NCI-H345 treated with DMSO at 0.1 percent for 48 hours (cell line): ENCODE measurements at regions not wholly inside any gene's neighbourhood (a gene's known extent, or its start where the extent isn't known, plus 50 kb on each side); places are given as distances from the start of the nearest gene placed in this dataset.
"Not testable (repeated sequence)": the region's sequence is repeated elsewhere in the genome, so short reads cannot be mapped to it uniquely, and the experiment has no call there.

ENCODE experiments used
- DNase-seq: peaks from one replicate; lab custom pipeline; 2025; ENCODE audit not compliant: unreplicated experiment; lab: John Stamatoyannopoulos, UW

DNA sequence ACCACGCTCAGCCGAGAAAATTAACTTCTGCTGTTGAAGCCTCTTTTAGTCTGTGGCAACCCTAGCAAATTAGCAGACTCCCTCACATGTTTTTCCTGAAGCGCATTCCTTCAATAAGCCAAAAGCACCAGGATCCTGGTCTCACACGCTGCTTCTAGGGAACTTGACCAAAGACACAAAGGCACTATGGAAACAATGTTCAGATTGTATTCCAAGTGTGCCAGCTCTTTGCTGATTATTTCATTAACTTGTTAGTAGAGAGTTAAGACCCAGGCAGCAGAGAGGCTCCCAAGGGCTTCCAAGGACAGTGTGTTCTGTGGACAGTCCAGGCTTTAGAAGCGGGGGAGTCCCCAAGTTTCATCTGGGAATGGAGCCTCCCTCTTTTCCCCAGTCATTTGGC lies 94.4 kb upstream of the BASP1 start:
- no peak for DNase-seq

DNA sequence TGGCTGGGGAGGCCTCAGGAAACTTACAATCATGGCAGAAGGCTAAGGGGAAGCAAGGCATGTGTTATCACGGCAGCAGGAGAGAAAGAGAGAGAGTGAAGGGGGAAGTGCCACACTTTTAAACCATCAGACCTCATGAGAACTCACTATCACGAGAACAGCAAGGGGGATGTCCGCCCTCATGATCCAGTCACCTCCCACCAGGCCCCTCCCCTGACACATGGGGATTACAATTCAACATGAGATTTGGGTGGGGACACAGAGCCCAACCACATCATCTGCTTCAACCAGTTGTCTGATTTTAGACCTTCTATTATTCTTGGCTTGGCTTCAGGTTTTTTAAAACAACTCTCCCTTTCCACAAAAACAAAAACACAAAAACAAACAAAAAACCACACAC lies 93.7 kb upstream of the BASP1 start:
- not testable (repeated sequence) for DNase-seq

DNA sequence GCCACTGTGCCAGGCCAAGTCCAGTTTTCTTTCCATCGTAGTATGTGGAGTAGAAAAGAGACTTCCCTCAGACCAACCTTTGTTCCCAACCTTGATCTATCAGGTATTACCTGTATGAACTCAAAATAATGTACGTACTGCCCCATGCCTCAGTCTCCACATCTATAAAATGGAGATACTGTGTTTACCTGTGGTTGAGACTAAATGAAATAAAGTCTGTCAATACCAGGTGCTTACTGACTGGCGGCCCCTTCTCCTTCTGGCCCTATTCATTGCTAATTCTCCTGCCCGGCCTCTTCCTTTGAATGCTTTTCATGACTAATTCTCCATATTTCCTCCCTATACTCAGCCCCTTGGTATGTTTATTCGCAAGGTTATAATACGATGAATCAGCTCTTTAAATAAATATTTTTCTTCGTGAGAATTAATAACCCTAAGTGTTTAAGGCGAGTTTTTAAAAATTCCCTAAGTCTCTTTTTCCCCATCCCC lies 89.6 kb upstream of the BASP1 start:
- DNase-seq: no peak

DNA sequence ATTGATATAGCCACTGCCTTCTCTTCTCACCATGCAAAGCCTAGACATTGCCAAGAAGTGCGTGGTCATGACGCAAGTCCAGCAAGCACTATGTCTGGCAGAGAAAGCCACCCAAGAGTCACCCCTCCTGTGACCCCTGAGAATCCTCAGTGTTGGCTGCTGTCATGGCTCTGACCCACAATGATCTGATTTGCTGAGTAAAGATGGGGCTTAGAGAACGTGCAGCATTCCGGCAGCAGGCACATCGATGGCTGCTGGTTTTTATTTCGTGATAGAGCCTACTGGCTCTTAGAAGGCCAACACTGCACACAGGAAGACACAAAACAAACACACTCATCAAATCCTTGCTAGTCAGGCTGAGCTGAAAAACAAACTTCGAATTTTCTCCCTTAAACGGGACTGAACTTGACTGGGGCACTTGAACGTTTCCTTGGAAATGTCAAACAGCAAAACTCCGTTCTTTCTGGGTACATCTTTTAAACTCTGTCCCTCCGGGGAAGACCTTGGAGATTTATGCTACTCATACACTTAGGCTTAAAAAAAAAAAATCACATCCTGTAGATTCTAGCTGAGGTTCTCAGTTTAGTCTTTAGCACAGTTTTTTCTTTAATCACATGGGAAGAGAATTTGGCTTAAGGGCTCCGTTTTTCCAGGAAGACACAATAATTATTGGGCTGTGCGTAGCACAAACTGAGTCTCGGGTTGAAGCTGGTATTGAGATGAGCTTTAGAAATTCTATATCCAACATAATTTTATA lies 88.2 kb upstream of the BASP1 start:
- DNase-seq: no peak

DNA sequence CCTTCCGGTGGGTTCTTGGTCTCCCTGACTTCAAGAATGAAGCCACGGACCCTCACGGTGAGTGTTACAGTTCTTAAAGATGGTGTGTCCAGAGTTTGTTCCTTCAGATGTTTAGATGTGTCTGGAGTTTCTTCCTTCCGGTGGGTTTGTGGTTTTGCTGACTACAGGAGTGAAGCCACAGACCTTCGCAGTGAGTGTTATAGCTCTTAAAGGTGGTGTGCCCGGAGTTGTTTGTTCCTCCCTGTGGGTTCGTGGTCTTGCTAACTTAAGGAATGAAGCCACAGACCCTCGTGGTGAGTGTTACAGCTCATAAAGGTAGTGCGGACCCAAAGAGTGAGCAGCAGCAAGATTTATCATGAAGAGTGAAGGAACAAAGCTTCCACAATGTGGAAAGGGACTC lies 87.1 kb upstream of the BASP1 start:
- not testable (repeated sequence) for DNase-seq

DNA sequence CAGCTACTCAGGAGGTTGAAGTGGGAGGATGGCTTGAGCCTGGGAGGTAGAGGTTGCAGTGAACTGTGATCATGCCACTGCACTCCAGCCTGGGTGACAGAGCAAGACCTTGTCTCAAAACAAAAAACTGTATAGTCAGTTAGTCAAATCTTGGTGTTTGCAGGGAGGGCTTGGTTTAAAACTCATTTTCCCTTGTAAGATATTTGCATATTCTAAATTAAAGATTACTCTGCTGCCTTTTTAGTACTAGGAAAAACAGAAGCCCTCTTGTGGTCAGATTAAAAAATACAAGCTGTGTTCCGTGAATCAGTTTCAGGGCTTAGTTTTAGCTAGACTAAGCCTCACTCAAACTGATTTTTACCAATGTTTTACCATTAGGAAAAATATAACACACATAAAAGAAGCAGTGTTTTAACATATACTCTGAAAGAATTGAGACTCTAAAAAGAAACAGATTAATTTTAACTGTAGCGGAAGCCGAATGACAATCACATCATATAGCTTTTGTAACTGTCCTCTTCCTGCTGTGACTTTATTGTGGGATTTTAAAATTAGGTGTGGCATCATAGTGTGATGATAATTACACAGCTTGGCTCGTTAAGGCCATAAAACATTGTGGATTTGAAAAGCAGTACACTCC lies 84.9 kb upstream of the BASP1 start:
- no peak for DNase-seq

DNA sequence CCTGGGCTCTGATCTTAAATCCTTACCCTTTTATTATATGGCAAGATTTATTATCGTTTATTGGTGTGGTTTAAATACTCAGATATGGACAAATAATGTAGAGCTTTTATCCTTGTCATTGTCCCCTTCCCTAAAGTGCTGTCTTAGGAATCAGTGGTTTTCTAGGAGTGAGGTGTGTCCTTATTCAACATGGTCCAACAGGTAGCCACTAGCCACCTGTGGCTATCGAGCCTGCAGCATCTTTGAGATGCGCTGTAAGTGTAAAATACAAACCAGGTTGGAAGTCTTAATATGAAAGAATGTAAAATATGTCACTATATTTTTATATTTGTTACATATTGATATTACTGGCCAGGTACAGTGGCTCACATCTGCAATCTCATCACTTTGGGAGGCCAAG lies 82.4 kb upstream of the BASP1 start:
- no peak for DNase-seq

DNA sequence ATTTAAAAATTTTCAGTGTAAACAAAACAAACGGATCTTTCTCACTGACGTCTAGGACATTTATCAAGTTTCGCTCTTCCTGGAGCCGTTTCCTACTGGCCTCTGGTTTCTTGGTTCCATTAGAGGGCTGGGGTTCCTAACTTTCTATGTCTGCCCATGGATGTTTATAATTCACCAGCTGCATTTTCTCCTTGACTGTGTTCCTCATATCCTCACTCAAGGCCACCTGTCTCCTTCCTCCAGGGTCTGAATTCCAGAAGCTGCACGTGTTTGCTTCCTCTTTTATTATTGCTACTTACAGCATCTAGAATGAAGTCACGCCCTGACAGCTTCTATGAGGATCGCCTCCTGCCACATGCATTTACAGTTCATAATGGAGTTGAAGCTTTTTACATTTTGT lies 74.1 kb upstream of the BASP1 start:
- no peak for DNase-seq

DNA sequence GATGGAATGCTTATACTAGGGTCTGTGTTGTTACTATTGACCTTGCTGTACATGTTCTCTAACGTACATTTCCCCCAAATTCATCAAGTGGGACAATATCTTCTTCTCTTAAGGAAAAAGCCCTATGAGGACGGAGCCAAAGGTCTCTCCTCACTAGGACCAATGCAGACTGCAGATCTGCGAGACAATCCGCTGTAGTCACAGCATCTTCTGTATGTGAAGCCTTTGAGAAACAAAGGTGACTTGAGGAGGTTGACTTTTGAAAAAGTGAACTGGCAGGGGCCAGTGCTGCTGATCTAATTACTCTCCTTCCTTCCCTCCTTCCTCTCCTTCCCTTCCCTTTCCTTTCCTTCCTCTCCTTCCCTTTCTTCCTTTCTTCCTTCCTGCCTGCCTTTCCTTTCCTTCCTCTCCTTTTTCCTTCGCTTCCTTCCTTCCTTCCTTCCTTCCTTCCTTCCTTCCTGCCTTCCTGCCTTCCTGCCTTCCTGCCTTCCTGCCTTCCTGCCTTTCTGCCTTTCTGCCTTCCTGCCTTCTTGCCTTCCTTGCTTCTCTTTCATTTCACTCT lies 71.1 kb upstream of the BASP1 start:
- no peak for DNase-seq

DNA sequence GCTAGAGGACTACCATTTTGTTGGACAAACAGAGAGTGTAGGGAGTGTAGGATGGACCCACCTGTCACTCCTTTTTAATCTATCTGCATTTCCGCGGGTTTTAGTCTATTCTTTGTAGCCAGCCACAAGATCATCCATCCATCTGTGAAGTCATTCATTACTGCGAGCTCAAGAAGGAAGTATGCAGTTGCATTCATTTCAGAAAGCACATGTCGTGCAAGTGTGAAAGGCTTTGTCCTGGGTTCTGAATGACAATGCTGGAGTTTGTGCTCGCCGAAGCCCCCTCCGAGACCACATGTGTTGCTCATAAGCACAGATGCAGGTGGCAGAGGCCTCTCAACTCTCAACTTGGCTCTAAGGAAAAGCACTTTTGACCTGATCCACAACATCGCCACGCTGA lies 70.3 kb upstream of the BASP1 start:
- DNase-seq: no peak

DNA sequence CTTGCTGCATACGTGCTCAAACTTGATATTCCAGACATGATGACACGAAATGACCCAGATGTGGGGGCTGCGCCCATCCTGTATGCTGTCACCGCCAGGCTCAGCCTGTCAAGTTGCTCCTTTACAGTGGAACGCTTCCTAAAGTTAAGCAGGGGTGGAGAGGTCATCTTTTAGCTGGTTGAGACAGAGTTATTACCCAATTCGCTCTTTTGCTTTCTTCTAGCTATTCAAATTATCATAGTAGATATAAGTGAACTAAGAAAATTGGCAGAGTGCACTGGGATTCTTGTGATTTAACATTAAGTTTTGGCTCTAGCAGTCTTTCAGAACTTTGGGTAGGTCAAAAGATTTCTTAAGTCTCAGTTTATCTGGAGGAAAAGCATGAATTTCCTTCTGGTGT lies 69.8 kb upstream of the BASP1 start:
- no peak for DNase-seq

DNA sequence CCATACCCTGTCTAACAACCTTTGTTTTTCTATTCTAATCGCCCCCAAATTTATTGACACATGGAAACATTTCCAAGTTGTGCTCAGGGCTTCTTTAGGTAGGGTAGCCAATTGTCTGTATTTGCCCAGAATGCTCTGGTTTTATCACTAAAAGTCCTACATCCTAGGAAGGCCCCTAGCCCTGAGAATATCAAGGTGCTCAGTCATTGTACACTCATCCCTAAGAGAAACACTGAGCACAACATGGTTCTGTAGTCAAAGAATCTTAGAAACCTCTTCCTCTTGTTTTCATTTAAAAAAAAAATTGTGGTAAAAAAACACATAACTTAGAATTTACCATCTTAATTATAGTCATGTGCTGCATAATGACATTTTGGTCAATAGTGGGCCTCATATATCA lies 69.0 kb upstream of the BASP1 start:
- DNase-seq: no peak

DNA sequence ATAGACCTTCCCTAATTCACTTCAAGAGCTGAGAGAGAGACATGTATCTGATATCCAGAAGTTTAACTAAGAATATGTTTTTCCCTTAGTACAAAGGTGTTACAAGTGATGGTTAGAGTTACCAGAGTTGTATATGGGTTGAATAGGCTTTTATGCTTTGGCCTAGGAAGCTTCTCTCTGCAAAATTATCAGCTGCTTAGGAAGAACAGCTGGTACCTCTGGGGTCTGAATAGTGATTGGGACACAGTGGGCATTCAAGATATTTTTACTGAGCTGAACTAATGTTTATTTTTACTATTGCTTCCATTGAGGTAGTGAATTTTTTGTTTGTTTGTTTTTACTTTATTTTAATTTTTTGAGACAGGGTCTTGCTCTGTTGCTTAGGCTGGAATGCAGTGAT lies 67.6 kb upstream of the BASP1 start:
- DNase-seq: no peak

DNA sequence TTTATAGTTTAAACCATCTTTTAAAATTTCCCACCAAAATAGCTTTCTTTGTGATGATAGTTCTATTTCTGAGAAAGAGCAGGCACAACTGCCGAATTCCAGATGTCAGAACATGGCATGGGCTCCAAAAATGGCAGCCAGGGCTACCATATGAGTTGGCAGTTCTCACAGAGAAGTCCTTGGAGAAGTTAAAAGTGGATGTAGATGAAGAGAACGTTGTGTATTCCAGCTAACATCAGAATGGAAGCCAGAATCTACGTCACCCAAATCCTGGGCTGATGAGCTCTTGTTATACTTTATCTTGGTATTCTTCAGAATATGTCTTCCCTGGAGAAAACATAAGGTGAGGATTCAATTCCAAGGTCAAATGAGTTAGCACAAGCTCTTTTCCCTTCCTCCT lies 66.9 kb upstream of the BASP1 start:
- no peak for DNase-seq

DNA sequence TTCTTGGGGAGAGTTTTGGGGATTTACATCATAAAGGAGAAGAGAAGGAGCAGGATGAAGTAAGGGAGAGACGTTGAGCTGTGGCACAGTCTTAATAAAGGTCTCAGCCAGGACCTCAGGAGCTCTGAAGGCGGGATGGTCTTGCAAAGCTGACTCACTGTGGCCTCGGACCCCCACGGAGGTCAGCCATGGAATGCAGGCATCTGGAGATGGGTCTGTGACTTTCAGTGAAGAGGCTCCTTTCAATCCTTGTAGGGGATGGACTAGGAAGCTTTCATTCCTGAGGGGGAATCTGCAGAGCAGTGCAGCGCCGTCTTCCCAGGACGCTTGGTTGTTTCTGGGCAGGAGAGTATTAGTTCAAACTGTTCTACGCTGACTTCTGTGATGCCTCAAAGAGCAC lies 65.7 kb upstream of the BASP1 start:
- no peak for DNase-seq

DNA sequence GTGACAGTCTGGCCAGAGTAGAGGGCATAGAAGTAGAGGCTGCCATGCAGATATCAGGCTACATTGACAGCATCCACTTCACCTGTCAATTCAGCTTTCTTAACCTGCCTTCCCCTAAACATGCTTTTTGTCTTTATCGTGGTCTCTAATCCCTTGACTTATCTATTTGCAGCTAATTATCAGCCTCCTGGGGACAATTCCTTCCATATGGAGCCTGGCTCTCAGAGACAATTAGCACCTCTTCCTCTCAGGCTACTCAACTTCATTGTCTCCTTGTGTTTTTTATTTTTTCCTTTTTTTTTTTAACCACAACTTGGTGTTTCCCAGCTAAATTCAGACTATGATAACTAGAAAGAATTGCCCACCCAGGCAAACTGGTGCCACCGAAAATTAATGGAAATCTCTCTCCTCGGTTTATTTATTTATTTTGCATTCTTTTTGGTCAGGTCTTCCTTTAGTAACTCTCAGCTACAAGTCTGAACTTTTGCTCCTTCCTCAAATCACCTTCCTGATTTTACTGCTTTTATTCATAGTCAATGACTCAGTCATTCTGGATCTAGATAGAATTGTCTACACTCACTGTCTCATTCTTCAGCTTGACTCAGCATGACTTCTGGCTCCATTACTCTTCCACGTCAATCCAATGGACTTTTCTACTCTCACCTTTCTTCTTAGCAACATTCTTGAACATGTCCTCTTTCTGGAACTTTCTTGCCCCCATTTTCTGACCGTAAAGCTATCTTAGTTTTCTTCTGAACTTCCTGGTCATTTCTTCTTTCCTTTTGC lies 63.0 kb upstream of the BASP1 start:
- DNase-seq: no peak

DNA sequence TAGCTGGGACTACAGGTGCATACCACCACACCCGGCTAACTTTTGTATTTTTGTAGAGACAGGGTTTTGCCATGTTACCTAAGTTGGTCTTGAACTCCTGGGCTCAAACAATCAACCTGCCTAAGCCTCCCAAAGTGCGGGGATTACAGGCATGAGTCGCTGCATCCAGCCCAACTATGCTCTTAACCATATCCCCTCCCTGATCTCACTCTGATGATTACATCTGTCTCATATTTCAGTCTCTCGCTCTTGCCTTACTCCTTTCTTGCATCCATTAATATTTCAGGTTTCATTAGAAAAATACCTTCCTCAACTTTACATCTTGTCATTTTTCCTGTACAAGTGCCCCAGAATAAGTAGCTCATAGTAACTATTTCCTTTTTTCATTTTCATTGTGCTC lies 61.0 kb upstream of the BASP1 start:
- DNase-seq: no peak

DNA sequence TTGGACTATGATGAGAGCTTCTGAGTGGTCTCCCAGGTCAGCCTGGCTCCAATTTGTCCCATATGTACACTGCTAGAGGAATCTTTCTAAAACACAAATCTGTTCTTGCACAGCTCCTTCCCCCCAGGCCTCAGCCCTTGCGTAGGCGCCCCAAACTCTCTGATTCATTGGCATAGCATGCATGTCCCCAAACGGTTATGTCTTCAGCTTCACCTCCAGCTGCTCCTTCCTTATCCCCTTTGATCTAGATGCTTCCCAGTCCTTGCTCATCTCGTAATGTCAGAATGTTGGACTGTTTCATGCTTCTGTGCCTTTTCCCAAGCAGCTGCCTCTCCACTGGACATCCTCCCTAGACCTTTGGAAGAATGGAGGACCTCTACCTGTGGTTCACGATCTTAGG lies 60.1 kb upstream of the BASP1 start:
- DNase-seq: no peak

DNA sequence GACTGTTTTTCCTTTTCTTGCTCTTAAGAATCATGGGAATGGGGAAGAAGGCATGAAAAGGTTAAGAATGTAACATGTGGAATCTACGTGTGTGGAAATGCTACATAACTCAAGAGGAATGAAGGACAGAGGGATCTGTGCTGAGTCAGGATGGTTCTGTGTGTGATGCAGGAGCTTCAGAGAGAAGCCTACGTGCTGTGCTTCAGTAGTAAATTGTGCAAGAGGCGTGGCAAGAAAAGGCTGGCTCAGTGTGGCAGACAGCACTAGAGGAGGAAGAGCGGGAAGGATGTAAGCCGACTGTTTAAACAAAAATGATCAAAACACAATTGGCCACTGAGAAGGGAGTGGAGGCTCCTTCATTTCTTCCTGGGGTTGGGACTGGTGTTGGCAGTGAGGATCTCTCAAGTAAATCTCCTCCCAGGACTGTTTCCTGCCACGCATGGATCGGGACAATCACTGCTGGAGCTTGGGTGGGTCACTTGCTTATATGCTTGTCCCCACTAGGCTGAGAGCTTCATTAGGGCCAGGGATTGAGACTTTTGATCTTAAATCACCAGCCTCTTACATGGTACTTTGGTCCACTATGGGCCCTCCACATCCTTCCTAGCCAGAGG lies 59.4 kb upstream of the BASP1 start:
- no peak for DNase-seq

DNA sequence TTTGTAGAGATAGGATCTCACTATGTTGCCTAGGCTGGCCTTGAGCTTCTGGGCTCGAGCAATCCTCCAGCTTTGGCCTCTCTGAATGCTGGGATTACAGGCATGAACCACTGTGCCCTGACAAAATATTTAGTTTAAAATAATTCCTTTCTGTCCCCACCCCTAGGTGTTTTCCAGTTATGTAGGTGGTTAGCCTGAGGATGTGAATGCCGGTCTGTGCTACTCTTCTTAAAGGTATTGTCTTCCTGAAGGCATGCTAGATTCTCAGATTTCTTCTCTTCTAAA lies 56.7 kb upstream of the BASP1 start:
- no peak for DNase-seq

DNA sequence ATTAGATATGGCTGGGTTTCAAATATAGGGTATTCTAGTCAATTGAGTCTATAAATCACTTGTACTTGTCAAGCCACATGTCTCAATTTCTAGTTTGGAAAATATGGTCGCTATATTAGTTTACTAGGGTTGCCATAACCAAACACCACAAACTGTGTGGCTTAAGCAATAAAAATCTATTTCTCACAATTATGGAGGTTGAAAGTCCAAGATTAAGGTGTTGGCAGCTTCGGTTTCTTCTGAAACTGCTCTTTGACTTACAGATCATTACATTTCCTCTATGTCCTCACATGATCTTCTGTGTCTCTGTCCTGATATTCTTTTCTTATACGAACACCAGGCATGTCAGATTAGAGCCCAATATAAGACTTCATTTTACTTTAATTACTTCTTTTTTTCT lies 55.8 kb upstream of the BASP1 start:
- no peak for DNase-seq

DNA sequence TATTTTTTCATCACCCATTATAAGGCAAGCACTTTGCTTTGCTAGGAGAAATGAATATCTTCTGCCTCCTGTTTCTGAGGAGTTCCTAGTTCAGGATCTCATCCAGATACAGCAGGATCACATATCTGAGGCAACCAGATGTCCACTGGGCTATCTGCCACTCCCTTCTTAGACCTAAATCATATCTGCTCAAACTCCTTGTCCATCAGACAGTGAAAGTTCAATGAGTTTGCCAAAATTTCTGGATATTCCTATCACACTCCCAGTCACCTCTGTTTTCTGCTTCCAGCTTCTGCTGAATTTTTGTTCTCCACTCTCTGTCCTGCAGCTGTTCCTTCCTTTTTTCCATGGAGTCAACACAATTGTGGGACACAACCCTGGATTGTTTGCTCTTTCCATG lies 54.2 kb upstream of the BASP1 start:
- DNase-seq: no peak
